ENCODE measurements at regions not wholly inside any gene's neighbourhood (a gene's known extent, or its start where the extent isn't known, plus 50 kb on each side); places are given as distances from the start of the nearest gene placed in this dataset.

GRCh38 chrX:27057883-27058282 is 405.3 kb downstream of the PPP4R3C start:
- no peak for TF ChIP-seq BHLHE40 (IDR thresholded peaks at IDR 0.05; ENCODE audit: borderline replicate concordance)
- no peak for TF ChIP-seq ZNF384 (IDR thresholded peaks at IDR 0.05)
- TF ChIP-seq FOXA1 (IDR thresholded peaks at IDR 0.05) = no peak
- TF ChIP-seq SUZ12 (IDR thresholded peaks at IDR 0.05) = no peak
- TF ChIP-seq ARNT (IDR thresholded peaks at IDR 0.05) = no peak
- no peak for TF ChIP-seq FOXK2 (IDR thresholded peaks at IDR 0.05)

Measured in HEK293T (cell line).